ENCODE measurements at regions not wholly inside any gene's neighbourhood (a gene's known extent, or its start where the extent isn't known, plus 50 kb on each side); places are given as distances from the start of the nearest gene placed in this dataset.

DNA sequence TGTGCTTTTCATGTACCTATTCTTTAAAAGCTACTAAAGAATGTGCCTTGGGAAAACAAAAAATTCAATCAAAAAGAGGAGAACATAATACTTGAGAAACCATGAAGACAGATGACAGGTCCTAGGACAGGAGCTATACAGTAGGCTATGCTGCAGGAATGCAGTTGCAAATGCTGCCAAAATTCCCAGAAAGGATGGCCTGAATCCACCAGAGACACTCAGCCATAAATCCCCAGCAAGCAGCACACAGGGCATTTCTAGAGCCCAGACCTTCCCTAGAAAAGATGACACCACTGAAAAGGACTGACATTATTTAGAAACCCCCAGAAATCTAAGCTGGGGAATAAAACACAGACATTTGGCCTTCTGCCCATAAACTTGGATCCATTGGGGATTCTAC lies 237.3 kb downstream of the C7orf25 start:
- no peaks in the 10 kb centered on the region for H4K20me1 ChIP-seq (replicated peaks in 1 of 2; ENCODE audit: control insufficient read depth in 1 of 2, insufficient read depth in 2 of 2, low read length in 2 of 2)
- no peaks in the 10 kb centered on the region for H3K79me1 ChIP-seq (ENCODE audit: low read depth, low read length)
- H3K4me1 ChIP-seq (replicated peaks in 1 of 4; ENCODE audit: control insufficient read depth in 3 of 4, insufficient read depth in 4 of 4, low read length in 3 of 4): no peaks in the 10 kb centered on the region
- no peak overlapping the region for H2BK5ac ChIP-seq (ENCODE audit: low read depth, low read length)
- H4K5ac ChIP-seq (ENCODE audit: insufficient read length, low read depth, low read length): no peak overlapping the region
- no peaks in the 10 kb centered on the region for H3K36me3 ChIP-seq (ENCODE audit: control insufficient read depth in 2 of 4, insufficient read depth in 4 of 4, low read length in 3 of 4)
- H3K27ac ChIP-seq (ENCODE audit: low read depth, low read length): no peak overlapping the region
- H3K23me2 ChIP-seq (ENCODE audit: low read depth, low read length): no peaks in the 10 kb centered on the region; the same call in 1 of the 2 replicates
- H3K27me3 ChIP-seq (replicated peaks in 1 of 4; ENCODE audit: control insufficient read depth in 3 of 4, extremely low read depth in 1 of 4, insufficient read depth in 3 of 4, low read length in 3 of 4): no peaks in the 10 kb centered on the region
- H2BK15ac ChIP-seq (ENCODE audit: low read length): no peak overlapping the region
- DNase-seq (ENCODE audit: low read depth in 1 of 2, low spot score in 2 of 2): no peak
- H3K79me2 ChIP-seq (ENCODE audit: control insufficient read depth in 1 of 2, insufficient read depth in 2 of 2, low read length in 2 of 2): no peaks in the 10 kb centered on the region
- no peak overlapping the region for H2AK5ac ChIP-seq (ENCODE audit: low read depth, low read length)
- ChIA-PET POLR2A (ENCODE audit: partially characterized antibody) (no interaction called here), CTCF (ENCODE audit: partially characterized antibody) (interaction anchor here (1.0 to 1.1 kb wide), 2 partner anchors 720 to 734 kb away, joined by 3 read pairs; no protein-coding TSS in a partner anchor)
- no peaks in the 10 kb centered on the region for H3K9me3 ChIP-seq (ENCODE audit: insufficient read depth in 2 of 2, low read depth in 1 of 2, low read length in 1 of 2)
- H3K23ac ChIP-seq (ENCODE audit: insufficient read length): no peak overlapping the region
- H2BK12ac ChIP-seq (ENCODE audit: low read depth, low read length): no peak overlapping the region
- H2AFZ ChIP-seq (ENCODE audit: low read length): no peak overlapping the region
- no peak overlapping the region for H3K14ac ChIP-seq (ENCODE audit: insufficient read length)
- H3K9ac ChIP-seq (replicated peaks in 1 of 4; ENCODE audit: extremely low read depth in 1 of 4, low read depth in 3 of 4, low read length in 3 of 4): no peak overlapping the region
- H3K18ac ChIP-seq (ENCODE audit: extremely low read depth, low read length): no peak overlapping the region
- H3K4ac ChIP-seq (replicated peaks; ENCODE audit: insufficient read length, low read depth, low read length): no peak overlapping the region
- H2BK120ac ChIP-seq (replicated peaks; ENCODE audit: low read depth, low read length): no peak overlapping the region
- no peak for TF ChIP-seq CEBPB (IDR thresholded peaks at IDR 0.05; ENCODE audit: low read depth, low read length)
- TF ChIP-seq FOSL1 (IDR thresholded peaks at IDR 0.05; ENCODE audit: insufficient read depth, low read depth, low read length): no peak
- TF ChIP-seq HDAC6 (IDR thresholded peaks at IDR 0.05; ENCODE audit: low read depth, low read length): no peak
- TF ChIP-seq SIX5 (IDR thresholded peaks at IDR 0.05; ENCODE audit: low read depth, low read length): no peak
- no peak for TF ChIP-seq JUND (IDR thresholded peaks at IDR 0.05; ENCODE audit: low read length)
- no peak for TF ChIP-seq ZNF274 (IDR thresholded peaks at IDR 0.05; ENCODE audit: borderline replicate concordance, extremely low read depth, low read length)
- no peak overlapping the region for H3K4me3 ChIP-seq (ENCODE audit: extremely low read depth in 1 of 4, insufficient read depth in 2 of 4, low read depth in 3 of 4, low read length in 4 of 4)
- no peak overlapping the region for H4K91ac ChIP-seq (replicated peaks; ENCODE audit: insufficient read length, low read length)
- H3K56ac ChIP-seq (replicated peaks; ENCODE audit: insufficient read length, low read depth, low read length): no peak overlapping the region
- H4K8ac ChIP-seq (ENCODE audit: extremely low read depth, insufficient read depth, low read length): no peak overlapping the region
- FAIRE-seq: no peak
- H3K4me2 ChIP-seq (ENCODE audit: insufficient read depth in 1 of 2, low read depth in 2 of 2, low read length in 2 of 2): no peak overlapping the region
- H2BK20ac ChIP-seq (ENCODE audit: low read length): no peak overlapping the region

All from H1 (cell line).